Heart right ventricle (tissue), 16 donors: ENCODE measurements at regions not wholly inside any gene's neighbourhood (a gene's known extent, or its start where the extent isn't known, plus 50 kb on each side); places are given as distances from the start of the nearest gene placed in this dataset.

Experiments used
- ATAC-seq, 8 donors: fragments of 200-7000 bp; cut with Tn5 transposase; one replicate each; pipeline ENCODE4 v1.9.1; 2020; ENCODE audit warnings: mild to moderate bottlenecking in 8 of 8, moderate library complexity in 8 of 8, moderate number of reproducible peaks in 1 of 8
- DNase-seq, 2 donors: peaks; one replicate each; pipeline ENCODE4 v3.0.0-alpha.2; 2020
- H3K27ac ChIP-seq, 10 donors: fragments of 200-600 bp; sonication (generic) in 2 of 10; one replicate each; pipeline versions ENCODE4 v1.5.0 to v1.8.0; 2020 to 2022; ENCODE audit warnings: mild to moderate bottlenecking in 3 of 10
- H3K27me3 ChIP-seq, 7 donors: fragments of 200-600 bp; one replicate each; pipeline ENCODE4 v1.8.0; 2021 to 2022; ENCODE audit warnings: mild to moderate bottlenecking in 2 of 7
- H3K36me3 ChIP-seq, 9 donors: fragments of 200-600 bp; sonication (generic) in 1 of 9; one replicate each; pipeline versions ENCODE4 v1.5.0 to v1.8.0; 2020 to 2022; ENCODE audit warnings: mild to moderate bottlenecking in 2 of 9
- H3K4me1 ChIP-seq, 9 donors: fragments of 200-600 bp; sonication (generic) in 1 of 9; one replicate each; pipeline versions ENCODE4 v1.5.0 to v1.8.0; 2020 to 2022; ENCODE audit warnings: mild to moderate bottlenecking in 4 of 9
- H3K4me3 ChIP-seq, 10 donors: fragments of 200-600 bp; sonication (generic) in 2 of 10; one replicate each; pipeline versions ENCODE4 v1.5.0 to v1.8.0; 2020 to 2022; ENCODE audit warnings: mild to moderate bottlenecking in 7 of 10, moderate library complexity in 2 of 10
- H3K9me3 ChIP-seq, 11 donors: fragments of 200-600 bp in 10 of 11; sonication (generic) in 2 of 11; one replicate each; pipeline versions ENCODE4 v1.5.0 to v1.8.0; 2013 to 2022; ENCODE audit warnings: mild to moderate bottlenecking in 2 of 11, control low read depth in 1 of 11, moderate library complexity in 1 of 11
- CTCF ChIP-seq, 9 donors: fragments of 200-600 bp; sonication (generic) in 2 of 9; IDR thresholded peaks; one replicate each; pipeline versions ENCODE4 v1.5.0 to v1.8.0; 2021 to 2022; ENCODE audit warnings: antibody characterized with exemption in 9 of 9, mild to moderate bottlenecking in 5 of 9, moderate library complexity in 1 of 9
- WGBS, 2 donors: extraction: QIAGEN DNeasy Blood & Tissue Kit; methylation state at CpG; one replicate each; pipeline ENCODE4 v1.1.7; 2013; ENCODE audit warnings: inconsistent platforms in 1 of 2; 5-methylcytosine and 5-hydroxymethylcytosine counted together
- intact Hi-C, 10 donors: fragments of 100-400 bp; cut with DNase I; formaldehyde crosslinking; loops; one replicate each; pipeline versions ENCODE4 v1.11.1 to v1.14.2; 2022
- donor health status: Arrhythmogenic right ventricular cardiomyopathy.
- donor health status: ischemic (EF 13 %, LVEDD 7.1; RV severe dilation, severe dysfunction).
- donor health status: healthy with polysubstance abuse.
- donor health status: DM: no; HTN: yes; CAD: no.
- donor health status: DM: no; HTN: no; CAD: no.
- donor health status: ischemic (EF 25% LVEDD 6.9; RV normal size, moderate dysfunction).
- donor health status: ischemic (EF 25% LVEDD 5.7; RV mildly dilated, moderate dysfunction).
- donor health status: healthy.
- donor health status: DM: yes; HTN: yes; CAD: no.
- donor health status: Ischemic cardiomyopathy.
- donor health status: ischemic (EF 35%, LVEDD 5.7; RV mildly dilated, moderate dysfunction).
- donor health status: nonischemic (EF 11% LVEDD 7.7; RV severe dilation, severe dysfunction).
- donor health status: DM: yes; HTN: yes; CAD: no.
- donor health status: PGD.
- donor health status: ischemic (EF 29% LVEDD 5.4; RV normal size, mild dysfunction).
- donor health status: nonischemic (EF 23%, LVEDD 6.1; RV moderate dilation, normal function).

- no peak for ATAC-seq
- peak overlapping the region in 1 of 10 donors; percentile 17 for H3K27ac ChIP-seq
- 77 to 82% methylated on average over 2 of the region's 2 CpGs for whole genome bisulfite sequencing, 2 donors
- H3K4me3 ChIP-seq: no peak overlapping the region
- no peak for DNase-seq
- H3K4me1 ChIP-seq: peaks cover 0 to 21% (median 5%) of the 10 kb centered on the region in 9 donors
- H3K27me3 ChIP-seq: no peaks in the 10 kb centered on the region
- intact Hi-C loops: no loop called here
- no peaks in the 10 kb centered on the region for H3K36me3 ChIP-seq
- H3K9me3 ChIP-seq: peaks cover 0 to 8% (median 0%) of the 10 kb centered on the region in 11 donors
- TF ChIP-seq CTCF (IDR thresholded peaks at IDR 0.05): no peak
Measured at GRCh38 chr2:143955401-143956065, 564.4 kb downstream of the ZEB2 start.

GRCh38 chr2:143954844-143955243, 565.1 kb downstream of the ZEB2 start:
- ATAC-seq: no peak
- no peak for TF ChIP-seq CTCF (IDR thresholded peaks at IDR 0.05)
- intact Hi-C loops: no loop called here
- peak overlapping the region in 1 of 10 donors; percentile 17 for H3K27ac ChIP-seq
- no peak overlapping the region for H3K4me3 ChIP-seq
- DNase-seq: no peak
- WGBS, 2 donors: 85 to 93% methylated on average over 2 of the region's 2 CpGs
- no peaks in the 10 kb centered on the region for H3K36me3 ChIP-seq
- H3K27me3 ChIP-seq: no peaks in the 10 kb centered on the region
- H3K9me3 ChIP-seq: peaks cover 0 to 8% (median 0%) of the 10 kb centered on the region in 11 donors
- H3K4me1 ChIP-seq: peaks cover 0 to 21% (median 5%) of the 10 kb centered on the region in 9 donors

GRCh38 chr2:143954186-143954585, 565.7 kb downstream of the ZEB2 start:
- Histone ChIP-seq H3K27me3 (no peaks in the 10 kb centered on the region), H3K9me3 (peaks cover 0 to 8% (median 0%) of the 10 kb centered on the region in 11 donors), H3K4me1 (peaks cover 0 to 21% (median 7%) of the 10 kb centered on the region in 9 donors), H3K4me3 (peak overlapping the region in 1 of 10 donors; percentile 14), H3K36me3 (no peaks in the 10 kb centered on the region), H3K27ac (no peak overlapping the region)
- intact Hi-C loops: no loop called here
- no peak for DNase-seq
- peak in 1 of 8 donors; percentile 20 for ATAC-seq
- WGBS, 2 donors: 71 to 79% methylated on average over 4 of the region's 4 CpGs
- TF ChIP-seq CTCF (IDR thresholded peaks at IDR 0.05): no peak

GRCh38 chr2:143953451-143954030, 566.4 kb downstream of the ZEB2 start:
- TF ChIP-seq CTCF (IDR thresholded peaks at IDR 0.05): no peak
- no peak for DNase-seq
- peaks cover 0 to 23% (median 7%) of the 10 kb centered on the region in 9 donors for H3K4me1 ChIP-seq
- peaks cover 0 to 8% (median 0%) of the 10 kb centered on the region in 11 donors for H3K9me3 ChIP-seq
- H3K27me3 ChIP-seq: no peaks in the 10 kb centered on the region
- no peaks in the 10 kb centered on the region for H3K36me3 ChIP-seq
- H3K4me3 ChIP-seq: peak overlapping the region in 1 of 10 donors; percentile 14
- no peak for ATAC-seq
- 71 to 72% methylated on average over 2 of the region's 2 CpGs for WGBS, 2 donors
- H3K27ac ChIP-seq: peak overlapping the region in 1 of 10 donors; percentile 7
- intact Hi-C loops: no loop called here
